GM12891 (cell line): ENCODE measurements at regions not wholly inside any gene's neighbourhood (a gene's known extent, or its start where the extent isn't known, plus 50 kb on each side); places are given as distances from the start of the nearest gene placed in this dataset.

ENCODE experiments used
- POLR2A ChIP-seq: IDR thresholded peaks from 2 replicates; pipeline ENCODE4 v1.6.1; 2011; ENCODE audit warnings: low read depth, low read length, control low read depth
- POLR2AphosphoS5 ChIP-seq: IDR thresholded peaks from 2 replicates; pipeline ENCODE4 v1.6.1; 2011; ENCODE audit warnings: low read depth, low read length, control low read depth
- POU2F2 ChIP-seq: IDR thresholded peaks from 2 replicates; pipeline ENCODE4 v1.6.1; 2011; ENCODE audit warnings: low read depth, mild to moderate bottlenecking, control low read depth, low read length, moderate library complexity
- SPI1 ChIP-seq: IDR thresholded peaks from 2 replicates; pipeline ENCODE4 v1.6.1; 2011; ENCODE audit warnings: low read depth, low read length, control low read depth
- TAF1 ChIP-seq: IDR thresholded peaks from 2 replicates; pipeline ENCODE4 v1.6.1; 2011; ENCODE audit warnings: low read depth, low read length, control low read depth

- no peak for TF ChIP-seq POLR2AphosphoS5
- TF ChIP-seq POLR2A: no peak
- TF ChIP-seq POU2F2: no peak
- TF ChIP-seq SPI1: no peak
- no peak for TF ChIP-seq TAF1
These were observed 189.3 kb upstream of the CTNND2 start for GRCh38 chr5:12093586-12093985.
